ENCODE measurements at regions not wholly inside any gene's neighbourhood (a gene's known extent, or its start where the extent isn't known, plus 50 kb on each side); places are given as distances from the start of the nearest gene placed in this dataset.

- TF ChIP-seq CTCF (IDR thresholded peaks at IDR 0.05 in 4 of 5, conservative IDR thresholded peaks at IDR 0.05 in 1 of 5) (no peak), POLR2A (IDR thresholded peaks at IDR 0.05) (no peak)
Observed at GRCh38 chr5:44914221-44914620, 105.5 kb downstream of the MRPS30 start.

Measured in gastrocnemius medialis (tissue), 4 donors.